UCSD-AML1 (cell line): ENCODE measurements at regions not wholly inside any gene's neighbourhood (a gene's known extent, or its start where the extent isn't known, plus 50 kb on each side); places are given as distances from the start of the nearest gene placed in this dataset.

Experiments used
- DNase-seq: peaks from one replicate; lab custom pipeline; 2025; ENCODE audit not compliant: unreplicated experiment; lab: John Stamatoyannopoulos, UW

GRCh38 chr14:25197885-25198284 is 147.9 kb upstream of the STXBP6 start:
- no peak for DNase-seq

DNA sequence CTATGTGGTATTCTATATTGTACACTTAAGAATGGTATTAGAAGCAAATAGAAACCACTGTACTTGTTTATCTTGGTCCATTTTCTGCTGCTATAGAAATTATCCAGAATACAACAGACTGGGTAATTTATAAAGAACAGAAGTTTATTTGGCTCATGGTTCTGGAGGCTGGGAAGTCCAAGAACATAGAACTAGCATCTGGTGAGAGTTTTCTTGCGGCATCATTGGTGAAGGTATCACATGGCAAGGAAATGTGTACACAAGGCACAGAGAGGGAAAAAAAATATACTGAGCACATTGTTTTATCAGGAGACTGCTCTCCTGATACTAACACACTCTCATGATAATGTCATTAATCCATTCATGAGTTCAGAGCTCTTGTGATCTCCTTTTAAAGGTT is 130.3 kb upstream of the STXBP6 start:
- DNase-seq: no peak

DNA sequence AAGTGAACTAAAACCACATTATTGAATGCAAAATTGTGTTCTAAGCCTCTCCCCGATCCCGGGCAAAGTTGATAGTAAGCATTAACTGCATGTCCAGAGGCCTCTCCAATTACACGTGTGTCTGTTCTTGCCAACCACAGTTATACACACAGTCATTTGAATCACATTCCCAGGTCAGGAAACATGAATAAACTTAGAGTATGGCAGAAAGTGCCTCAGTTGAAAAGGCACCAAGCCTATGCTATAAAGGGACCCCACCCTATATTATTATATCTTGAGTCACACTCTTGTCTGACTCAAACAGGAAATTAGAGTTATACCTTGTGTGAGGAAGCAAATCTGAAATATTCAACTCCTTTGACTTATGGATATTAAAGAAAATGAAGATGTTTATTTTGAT is 128.3 kb upstream of the STXBP6 start:
- no peak for DNase-seq

DNA sequence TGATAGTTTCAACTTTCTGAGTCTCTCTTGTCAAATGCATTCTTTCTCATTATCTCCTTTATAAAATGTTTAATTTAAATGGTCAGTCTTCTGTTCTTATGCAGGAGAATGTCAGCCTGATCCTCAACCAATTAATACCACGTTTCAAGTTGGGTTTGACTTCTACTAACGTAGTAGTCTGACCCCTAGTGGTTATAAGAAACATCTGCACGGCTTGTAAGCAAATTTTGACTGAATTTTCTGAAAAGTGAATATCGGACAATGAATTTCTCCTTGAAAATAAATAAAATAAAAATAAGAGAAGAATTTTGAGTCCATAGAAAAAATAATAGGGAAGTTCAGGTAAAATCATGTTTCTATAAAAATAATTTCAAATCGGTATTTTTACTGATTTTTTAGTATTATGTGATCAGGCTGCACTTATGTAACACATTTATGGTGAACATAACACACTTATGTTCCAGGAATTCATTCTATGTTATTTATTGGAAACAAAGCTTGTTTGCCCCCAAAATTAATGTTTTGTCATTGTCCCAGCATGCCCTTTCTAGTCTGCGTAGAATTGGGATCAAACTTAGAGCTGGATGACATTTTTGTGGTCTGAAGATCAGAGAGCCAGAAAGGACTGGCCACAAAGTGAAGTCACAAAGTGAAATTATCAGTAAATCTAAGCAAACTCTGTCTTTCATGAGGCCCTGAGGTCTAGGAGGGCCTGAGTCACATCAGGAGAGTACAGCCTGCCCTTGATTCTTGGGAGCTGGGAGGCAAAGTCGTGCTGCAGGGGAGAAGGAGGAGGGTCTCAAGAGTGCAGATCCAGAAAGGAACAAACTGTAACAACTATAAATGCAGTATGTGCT is 101.2 kb upstream of the STXBP6 start:
- no peak for DNase-seq

- no peak for DNase-seq
Measured at GRCh38 chr14:25150401-25150800, 100.5 kb upstream of the STXBP6 start.

DNA sequence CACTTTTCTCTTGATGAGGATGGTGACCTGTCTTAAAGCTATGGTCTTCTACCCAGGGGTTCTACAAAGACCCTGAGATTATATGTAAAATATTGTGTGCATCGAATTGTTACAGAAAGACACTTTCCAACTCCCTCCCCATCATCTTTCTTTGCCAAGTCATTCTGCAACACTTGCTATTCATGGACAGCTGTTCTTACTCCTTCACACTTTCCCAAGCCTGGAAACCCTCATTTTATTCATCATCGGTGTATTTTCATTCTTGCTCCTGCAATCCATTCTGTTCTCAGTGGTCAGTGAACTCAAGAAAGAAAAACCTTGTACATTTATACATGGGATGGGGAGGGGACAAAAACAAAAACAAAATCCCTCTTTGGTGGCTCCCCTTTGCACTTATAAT is 90.5 kb upstream of the STXBP6 start:
- no peak for DNase-seq

- DNase-seq: no peak
Measured at GRCh38 chr14:25136811-25137210, 86.9 kb upstream of the STXBP6 start.

GRCh38 chr14:25134184-25134583 is 84.2 kb upstream of the STXBP6 start:
- no peak for DNase-seq

GRCh38 chr14:25132732-25133422 is 82.9 kb upstream of the STXBP6 start:
- peak; percentile 42 for DNase-seq

DNA sequence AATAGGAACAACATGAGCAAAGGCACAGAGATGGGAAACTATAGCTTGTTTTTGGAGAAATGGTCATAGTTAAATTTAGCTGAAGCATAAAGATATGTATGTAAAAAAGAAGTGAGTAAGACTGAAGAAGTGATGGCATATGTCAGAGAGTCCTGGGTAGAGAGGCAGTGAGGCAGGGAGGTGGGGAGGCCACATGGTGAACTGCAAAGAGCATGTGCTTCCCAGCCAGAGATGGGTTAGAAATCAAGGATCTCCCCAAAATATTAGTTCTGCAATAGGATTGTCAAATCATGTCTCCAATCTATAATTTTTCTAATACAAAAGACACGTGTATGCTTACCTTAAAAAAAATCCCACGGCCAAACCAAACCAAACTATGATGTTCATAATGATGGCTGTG is 82.1 kb upstream of the STXBP6 start:
- DNase-seq: no peak

DNA sequence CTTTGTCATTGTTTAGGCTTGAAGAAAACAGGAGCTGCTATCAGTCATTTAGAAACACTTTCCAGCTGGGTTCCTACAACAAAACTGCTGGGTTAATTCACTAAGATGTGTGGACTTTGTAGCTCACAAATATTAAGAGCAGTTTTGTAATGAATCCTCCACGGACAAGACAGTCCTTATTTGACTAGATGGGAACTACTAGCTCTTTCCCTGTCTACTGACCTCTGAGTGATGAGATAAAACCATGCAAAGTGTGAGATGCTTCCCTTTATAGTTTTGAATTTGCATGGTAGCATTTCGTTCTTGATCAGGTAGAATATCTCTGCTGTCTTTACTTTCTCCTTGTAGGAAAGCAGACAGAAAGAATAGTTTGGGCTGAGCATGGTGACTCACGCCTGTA is 72.9 kb upstream of the STXBP6 start:
- DNase-seq: no peak

DNA sequence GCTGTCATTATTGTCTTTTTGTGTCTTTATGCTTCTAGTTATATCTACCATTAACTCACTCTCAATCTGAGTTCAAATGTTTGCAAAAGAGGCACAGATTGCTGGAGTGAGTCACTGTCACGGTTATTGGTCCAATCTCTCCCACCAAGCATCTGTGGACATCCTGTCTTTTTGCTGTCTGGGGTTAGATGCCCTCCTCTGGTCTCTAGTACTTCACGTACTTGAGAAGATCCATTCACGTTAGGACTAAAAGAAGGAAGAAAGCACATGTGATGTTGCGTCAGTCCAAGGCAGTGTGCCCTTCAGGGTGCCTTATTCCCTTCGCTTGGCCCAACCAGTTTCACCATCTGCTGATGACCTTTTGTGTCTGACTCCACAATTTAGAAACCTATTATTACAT is 72.3 kb upstream of the STXBP6 start:
- DNase-seq: no peak

GRCh38 chr14:25121337-25122129 is 71.6 kb upstream of the STXBP6 start:
- DNase-seq: peak; percentile 7

DNA sequence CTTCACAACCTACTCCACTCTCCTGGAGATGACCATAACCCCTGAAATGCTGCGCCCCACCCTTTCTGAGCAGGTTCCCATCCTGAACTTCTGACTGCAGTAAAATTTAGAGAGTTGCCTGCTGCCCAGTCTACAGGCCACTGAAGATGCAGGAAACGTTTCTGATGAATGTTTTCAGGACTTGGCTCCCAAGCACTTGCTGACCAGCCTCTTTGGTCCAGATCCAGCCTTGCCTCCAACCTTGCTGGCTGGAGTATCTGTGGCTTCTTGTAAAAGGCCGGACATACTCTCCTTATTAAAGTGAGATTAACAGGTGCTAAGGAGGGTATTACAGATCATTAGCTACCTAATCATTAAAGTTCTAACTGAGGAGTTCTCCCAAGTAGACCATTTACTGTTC is 70.3 kb upstream of the STXBP6 start:
- no peak for DNase-seq

DNA sequence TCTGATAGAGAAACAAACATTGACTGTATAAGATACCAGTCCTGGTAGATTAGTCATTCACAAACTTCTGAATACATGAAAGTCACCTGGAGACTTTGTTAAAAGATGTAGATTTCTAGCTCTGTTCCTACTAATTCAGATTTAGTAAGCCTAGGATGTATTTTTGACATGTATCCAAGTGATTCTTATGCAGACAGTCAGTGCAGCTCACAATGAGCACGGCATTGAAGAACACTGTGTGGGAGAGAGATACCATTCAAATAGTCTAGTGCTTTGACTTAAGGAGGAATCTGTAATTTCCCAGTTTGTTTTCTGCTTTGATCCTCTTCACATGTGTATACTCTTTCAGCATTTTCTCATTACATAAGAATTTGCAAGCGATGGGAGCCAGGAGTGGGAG is 68.7 kb upstream of the STXBP6 start:
- no peak for DNase-seq

- DNase-seq: no peak
Measured at GRCh38 chr14:25117342-25117741, 67.4 kb upstream of the STXBP6 start.

DNA sequence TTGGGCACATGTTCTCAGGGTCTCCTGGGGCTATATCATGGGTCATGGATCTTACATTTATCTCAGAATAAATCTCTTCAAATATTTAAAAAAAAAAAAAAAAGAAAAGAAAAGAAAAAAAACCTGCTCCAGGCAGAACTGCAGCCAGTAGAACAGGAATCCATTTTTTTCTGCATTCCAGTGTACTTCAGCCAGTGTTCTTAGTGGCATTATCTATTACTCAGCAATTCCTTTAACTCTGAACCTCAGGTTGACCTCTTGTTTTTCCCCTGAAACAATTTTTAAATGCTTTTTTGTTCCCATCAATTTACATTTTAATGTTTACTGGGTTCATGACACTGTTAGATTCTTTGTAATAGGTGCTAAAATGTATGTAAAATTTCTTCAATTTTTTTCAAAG is 66.7 kb upstream of the STXBP6 start:
- DNase-seq: no peak

- no peak for DNase-seq
Measured at GRCh38 chr14:25113394-25113793, 63.4 kb upstream of the STXBP6 start.

- DNase-seq: no peak
Measured at GRCh38 chr14:25111061-25111601, 61.2 kb upstream of the STXBP6 start.

GRCh38 chr14:25110106-25110505 is 60.2 kb upstream of the STXBP6 start:
- DNase-seq: no peak

DNA sequence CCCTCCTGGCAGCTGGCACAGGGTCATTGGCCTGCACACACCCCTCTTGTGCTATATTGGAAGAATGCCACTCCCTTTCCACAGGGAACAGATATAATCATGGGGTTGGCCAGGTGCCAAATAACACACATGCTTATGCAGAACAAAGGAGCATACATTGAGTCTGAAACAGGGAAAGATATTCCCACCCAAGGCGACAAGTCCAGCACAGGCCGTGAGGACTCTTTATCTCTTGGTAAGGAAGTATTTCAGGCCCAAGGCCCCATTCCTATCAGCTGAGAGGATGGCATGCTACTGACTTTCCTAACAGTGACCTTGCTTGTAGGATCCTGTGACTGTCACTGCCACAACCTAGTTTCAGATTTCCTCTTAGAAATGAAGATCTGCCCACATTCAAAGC is 59.0 kb upstream of the STXBP6 start:
- DNase-seq: no peak

- no peak for DNase-seq
Measured at GRCh38 chr14:25108291-25108690, 58.3 kb upstream of the STXBP6 start.
